ENCODE measurements at regions not wholly inside any gene's neighbourhood (a gene's known extent, or its start where the extent isn't known, plus 50 kb on each side); places are given as distances from the start of the nearest gene placed in this dataset.
A peak's percentile ranks its signal among the peaks of the same experiment; 100 is the strongest.

DNA sequence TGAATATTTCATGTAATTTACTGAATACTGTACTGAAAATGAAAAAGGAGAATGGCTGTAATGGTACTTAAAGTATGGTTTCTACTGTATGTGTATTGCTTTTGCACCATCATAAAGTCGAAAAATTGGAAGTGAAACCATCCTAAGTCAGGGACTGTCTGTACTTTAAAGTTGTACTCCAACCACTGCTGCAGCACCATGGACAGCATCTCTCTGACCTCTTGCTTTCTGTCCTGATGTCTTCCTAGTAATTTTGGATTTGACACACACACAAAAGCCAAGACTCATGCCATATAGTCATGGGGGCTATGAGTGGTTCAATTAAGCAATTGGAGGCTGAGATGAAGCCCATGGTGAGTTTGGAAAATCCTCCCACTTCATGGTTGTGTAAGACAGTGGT is 256.3 kb upstream of the PKDCC start:
- DNase-seq = no peak
- Mint-ChIP-seq H3K27me3 (peaks cover 37 to 54% of the 10 kb centered on the region in 2 donors), H3K4me1 (ENCODE audit: low read depth in 2 of 2) (no peaks in the 10 kb centered on the region), H3K9me3 (peaks cover 0 to 6% of the 10 kb centered on the region in 2 donors), H3K36me3 (ENCODE audit: insufficient read depth) (no peaks in the 10 kb centered on the region), H3K4me3 (no peak overlapping the region), H3K27ac (no peak overlapping the region)
- no peak for ATAC-seq (replicated peaks)

DNA sequence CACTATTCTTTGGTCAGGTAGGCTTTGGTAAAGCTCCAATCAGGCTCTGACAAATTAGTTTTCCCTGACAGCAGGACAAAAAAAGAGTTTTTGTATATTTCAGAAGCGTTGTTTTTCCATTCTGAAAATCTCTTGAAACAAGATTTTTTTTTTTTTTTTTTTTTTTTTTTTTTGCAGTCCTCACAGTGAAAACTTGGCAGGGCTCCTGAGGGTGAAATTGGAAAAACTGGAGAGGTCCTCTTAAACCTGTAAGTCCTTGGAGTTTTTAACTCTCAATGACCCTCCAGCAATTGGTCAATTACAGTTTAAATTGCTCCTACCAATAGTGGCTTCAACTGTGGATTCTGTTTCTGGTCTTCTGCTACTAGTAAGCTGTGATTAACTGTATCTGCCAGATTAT is 244.5 kb upstream of the PKDCC start:
- no peaks in the 10 kb centered on the region for H3K36me3 Mint-ChIP-seq (ENCODE audit: insufficient read depth)
- H3K4me3 Mint-ChIP-seq = no peak overlapping the region
- no peaks in the 10 kb centered on the region for H3K4me1 Mint-ChIP-seq (ENCODE audit: low read depth in 2 of 2)
- peaks cover 66 to 70% of the 10 kb centered on the region in 2 donors for H3K27me3 Mint-ChIP-seq
- no peak for ATAC-seq (replicated peaks)
- no peak overlapping the region for H3K27ac Mint-ChIP-seq
- H3K9me3 Mint-ChIP-seq = peaks cover 0 to 11% of the 10 kb centered on the region in 2 donors
- DNase-seq = no peak

DNA sequence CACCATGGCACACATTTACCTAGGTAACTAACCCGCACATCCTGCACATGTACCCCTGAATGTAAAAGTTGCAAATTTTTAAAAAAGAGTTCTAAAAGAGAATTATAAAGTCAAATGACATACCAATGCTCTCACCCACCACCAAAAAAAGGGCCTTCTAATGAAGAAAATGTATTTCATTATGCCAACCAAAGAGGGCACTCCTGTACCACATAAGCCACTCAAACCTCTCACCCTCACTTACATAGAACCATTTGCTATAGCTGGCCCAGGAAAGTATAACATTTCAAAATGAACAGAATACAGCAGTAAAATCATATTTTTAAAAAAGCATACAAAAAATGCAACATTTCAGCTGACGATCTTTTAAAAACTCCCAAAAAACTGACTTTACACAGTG is 241.5 kb upstream of the PKDCC start:
- H3K27me3 Mint-ChIP-seq = peaks cover 86 to 88% of the 10 kb centered on the region in 2 donors

DNA sequence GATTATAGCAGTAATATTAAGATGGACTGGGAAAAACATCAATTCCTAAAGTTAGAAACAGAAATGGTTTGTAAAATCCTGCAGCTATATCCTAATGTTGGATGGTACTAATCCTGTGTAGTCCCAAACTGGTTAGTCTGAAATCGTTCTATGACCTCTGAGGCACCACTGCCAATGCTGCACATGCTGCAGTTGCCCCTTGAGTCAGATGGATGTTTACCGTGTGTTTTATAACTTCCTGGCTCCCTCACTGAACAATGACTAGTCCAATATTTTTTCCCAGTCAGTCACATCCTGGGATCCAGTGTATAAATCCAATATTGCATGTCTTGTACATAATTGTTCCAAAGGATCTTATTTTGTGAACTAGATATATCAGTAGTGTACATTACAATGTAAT is 226.7 kb upstream of the PKDCC start:
- DNase-seq (no peak), ATAC-seq (replicated peaks) (no peak)
- no peaks in the 10 kb centered on the region for H3K36me3 Mint-ChIP-seq (ENCODE audit: insufficient read depth)
- no peaks in the 10 kb centered on the region for H3K4me1 Mint-ChIP-seq (ENCODE audit: low read depth in 2 of 2)
- H3K4me3 Mint-ChIP-seq = no peak overlapping the region
- H3K9me3 Mint-ChIP-seq = peaks cover 8 to 9% of the 10 kb centered on the region in 2 donors
- no peak overlapping the region for H3K27ac Mint-ChIP-seq
- H3K27me3 Mint-ChIP-seq = peaks cover 47% of the 10 kb centered on the region in 2 donors

More for the DNA sequence above, 241.5 kb upstream of the PKDCC start:
- H3K4me3 Mint-ChIP-seq = no peak overlapping the region
- H3K27ac Mint-ChIP-seq = no peak overlapping the region
- ATAC-seq (replicated peaks) (no peak), DNase-seq (no peak)
- no peaks in the 10 kb centered on the region for H3K4me1 Mint-ChIP-seq (ENCODE audit: low read depth in 2 of 2)
- peaks cover 0 to 6% of the 10 kb centered on the region in 2 donors for H3K9me3 Mint-ChIP-seq
- H3K36me3 Mint-ChIP-seq (ENCODE audit: insufficient read depth) = no peaks in the 10 kb centered on the region

DNA sequence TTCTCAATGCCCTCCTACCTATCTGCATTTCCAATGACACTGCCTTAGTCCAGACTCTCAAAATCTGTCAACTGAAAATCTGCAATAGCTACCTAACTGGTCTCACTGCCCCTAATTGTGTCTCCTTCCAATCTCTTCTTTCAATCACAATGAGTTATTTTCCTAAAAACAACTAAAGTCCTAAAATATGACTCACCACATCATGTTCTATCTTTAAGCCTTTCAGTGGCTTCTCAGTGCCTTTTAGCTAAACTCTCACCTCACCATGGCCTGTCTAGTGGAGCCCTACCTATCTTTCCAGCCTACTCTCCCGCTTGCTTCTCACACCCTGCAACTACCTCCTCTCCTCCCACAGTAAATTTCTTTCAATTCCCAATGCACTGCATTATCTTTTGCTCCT is 220.9 kb upstream of the PKDCC start:
- ATAC-seq (replicated peaks) = no peak
- no peak for DNase-seq
- peaks cover 34 to 36% of the 10 kb centered on the region in 2 donors for H3K27me3 Mint-ChIP-seq
- no peak overlapping the region for H3K4me3 Mint-ChIP-seq
- no peak overlapping the region for H3K27ac Mint-ChIP-seq
- no peaks in the 10 kb centered on the region for H3K4me1 Mint-ChIP-seq (ENCODE audit: low read depth in 2 of 2)
- no peaks in the 10 kb centered on the region for H3K36me3 Mint-ChIP-seq (ENCODE audit: insufficient read depth)
- H3K9me3 Mint-ChIP-seq = no peaks in the 10 kb centered on the region

DNA sequence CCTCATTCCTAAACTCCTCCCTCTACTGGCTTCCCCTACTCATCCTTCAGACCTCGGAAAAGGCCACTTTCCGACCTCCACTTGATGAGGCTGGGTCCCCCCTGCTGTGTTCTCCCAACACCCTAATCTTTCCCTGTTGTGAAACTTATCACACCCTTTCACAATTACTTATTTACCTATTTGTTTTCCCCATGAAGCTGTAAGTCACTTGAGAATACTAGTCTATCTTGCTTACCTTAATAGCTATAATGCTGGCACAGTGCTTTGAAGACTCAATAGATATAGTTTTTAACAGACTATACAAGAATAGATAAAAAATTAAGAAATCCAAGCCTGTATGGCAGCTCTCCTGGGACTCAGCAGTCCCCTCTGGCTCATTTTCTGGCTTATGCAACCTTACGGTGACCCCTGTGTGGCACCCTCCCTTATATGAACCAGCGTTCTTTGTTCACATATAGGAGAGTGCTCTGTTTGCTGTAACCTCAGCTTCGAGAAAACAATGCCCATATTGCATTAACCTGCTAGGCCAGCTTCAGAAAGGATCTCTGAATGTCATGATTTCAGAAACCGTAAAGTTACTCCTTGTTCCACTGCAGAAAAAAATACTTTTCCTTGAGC is 220.4 kb upstream of the PKDCC start:
- ATAC-seq (replicated peaks) (no peak), DNase-seq (no peak)
- Mint-ChIP-seq H3K4me3 (no peak overlapping the region), H3K4me1 (ENCODE audit: low read depth in 2 of 2) (no peaks in the 10 kb centered on the region), H3K27ac (no peak overlapping the region), H3K9me3 (no peaks in the 10 kb centered on the region), H3K27me3 (peaks cover 34 to 36% of the 10 kb centered on the region in 2 donors), H3K36me3 (ENCODE audit: insufficient read depth) (no peaks in the 10 kb centered on the region)

DNA sequence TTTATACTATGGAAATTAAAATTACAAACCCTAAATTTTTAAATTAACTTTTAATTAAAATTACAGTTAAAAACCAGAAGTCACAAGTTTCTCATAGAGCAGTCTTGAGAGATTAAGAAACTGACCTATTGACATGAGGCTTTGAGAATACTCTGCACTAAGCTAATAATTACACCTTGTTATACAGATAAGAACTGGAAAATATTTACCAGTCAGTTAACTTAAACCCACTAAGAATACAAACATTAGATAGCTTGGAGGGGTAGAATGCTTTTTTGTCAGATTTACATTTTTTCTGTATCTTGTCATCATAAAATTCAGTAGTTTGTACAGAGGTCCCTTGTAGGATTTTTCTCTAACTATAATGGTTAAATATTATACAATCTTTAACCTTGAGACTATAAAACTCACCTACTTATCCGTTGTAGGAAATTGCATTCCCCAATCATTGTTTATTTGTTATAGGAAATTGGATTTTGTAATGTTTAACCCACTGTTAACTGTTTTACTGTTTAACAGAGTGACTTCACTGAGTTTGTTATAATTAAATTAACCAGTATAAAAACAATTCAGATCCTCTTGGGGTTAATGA is 219.7 kb upstream of the PKDCC start:
- DNase-seq = no peak
- no peaks in the 10 kb centered on the region for H3K4me1 Mint-ChIP-seq (ENCODE audit: low read depth in 2 of 2)
- H3K9me3 Mint-ChIP-seq = no peaks in the 10 kb centered on the region
- no peak overlapping the region for H3K4me3 Mint-ChIP-seq
- H3K36me3 Mint-ChIP-seq (ENCODE audit: insufficient read depth) = no peaks in the 10 kb centered on the region
- no peak overlapping the region for H3K27ac Mint-ChIP-seq
- no peak for ATAC-seq (replicated peaks)
- H3K27me3 Mint-ChIP-seq = peaks cover 38% of the 10 kb centered on the region in 2 donors

DNA sequence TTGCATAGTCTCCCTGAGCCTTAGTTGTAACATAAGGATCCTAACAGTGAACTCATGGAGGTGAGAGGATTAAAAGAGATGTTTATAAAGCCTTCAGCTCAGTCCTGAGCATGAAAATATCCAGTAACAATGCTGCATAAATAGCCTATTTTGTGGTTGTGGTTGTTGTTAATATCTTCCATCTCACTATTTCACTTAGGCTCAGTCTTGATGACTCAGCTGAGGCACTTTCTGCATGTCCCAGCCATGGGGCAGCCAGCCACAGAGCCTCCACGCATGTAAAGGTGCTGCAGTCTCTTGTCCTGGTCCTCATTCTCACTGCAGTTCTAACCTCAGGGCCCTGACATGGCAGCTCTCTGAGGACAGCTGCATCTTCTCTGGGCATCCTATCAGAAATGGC is 218.8 kb upstream of the PKDCC start:
- ATAC-seq (replicated peaks) (no peak), DNase-seq (no peak)
- no peaks in the 10 kb centered on the region for H3K4me1 Mint-ChIP-seq (ENCODE audit: low read depth in 2 of 2)
- no peak overlapping the region for H3K4me3 Mint-ChIP-seq
- peaks cover 42 to 45% of the 10 kb centered on the region in 2 donors for H3K27me3 Mint-ChIP-seq
- H3K27ac Mint-ChIP-seq = no peak overlapping the region
- H3K36me3 Mint-ChIP-seq (ENCODE audit: insufficient read depth) = no peaks in the 10 kb centered on the region
- H3K9me3 Mint-ChIP-seq = no peaks in the 10 kb centered on the region

DNA sequence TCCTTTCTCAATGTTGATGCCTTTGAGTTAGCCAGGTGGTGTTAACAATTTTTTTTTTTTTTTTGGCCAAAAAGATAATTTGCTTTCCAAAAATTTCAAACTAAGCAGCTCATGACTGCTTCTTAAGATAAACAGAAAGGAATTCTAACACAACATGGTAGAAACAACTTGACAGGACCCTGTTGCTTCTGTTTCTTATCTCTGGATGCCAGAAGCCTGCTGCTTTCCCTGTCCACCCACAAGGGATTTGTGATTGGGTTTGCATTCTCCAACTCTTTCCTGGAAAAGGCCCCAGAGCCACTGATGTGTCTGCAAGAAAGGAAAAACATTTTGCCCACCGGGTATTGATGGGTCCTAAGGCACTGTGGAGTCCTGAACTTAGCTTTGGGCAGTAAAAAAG is 217.2 kb upstream of the PKDCC start:
- Mint-ChIP-seq H3K4me3 (no peak overlapping the region), H3K27ac (no peak overlapping the region), H3K27me3 (peaks cover 57 to 60% of the 10 kb centered on the region in 2 donors), H3K36me3 (ENCODE audit: insufficient read depth) (no peaks in the 10 kb centered on the region), H3K9me3 (no peaks in the 10 kb centered on the region), H3K4me1 (ENCODE audit: low read depth in 2 of 2) (no peaks in the 10 kb centered on the region)
- DNase-seq (no peak), ATAC-seq (replicated peaks) (no peak)

DNA sequence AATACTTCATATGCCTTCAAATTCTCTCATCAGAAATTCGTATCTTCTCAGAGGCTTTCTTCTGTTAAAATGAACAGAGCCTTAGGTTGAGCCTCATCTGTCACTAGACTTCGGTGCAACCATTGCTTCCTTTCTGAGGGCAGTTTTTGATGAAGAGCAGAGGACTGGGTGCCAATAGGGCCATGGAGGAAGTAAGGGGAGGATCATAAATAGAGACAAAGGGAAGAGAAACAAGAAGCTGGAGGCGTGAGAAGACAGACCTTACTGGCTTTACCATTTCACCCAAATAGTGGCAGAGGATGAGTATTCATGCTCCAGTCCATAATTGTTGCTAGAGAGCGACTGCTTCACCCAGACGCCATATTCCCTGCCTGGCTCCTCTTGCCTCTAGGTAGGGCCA is 215.6 kb upstream of the PKDCC start:
- no peak for DNase-seq
- ATAC-seq (replicated peaks) = no peak
- Mint-ChIP-seq H3K27me3 (peaks cover 65% of the 10 kb centered on the region in 2 donors), H3K27ac (no peak overlapping the region), H3K4me1 (ENCODE audit: low read depth in 2 of 2) (no peaks in the 10 kb centered on the region), H3K36me3 (ENCODE audit: insufficient read depth) (no peaks in the 10 kb centered on the region), H3K9me3 (no peaks in the 10 kb centered on the region), H3K4me3 (no peak overlapping the region)

DNA sequence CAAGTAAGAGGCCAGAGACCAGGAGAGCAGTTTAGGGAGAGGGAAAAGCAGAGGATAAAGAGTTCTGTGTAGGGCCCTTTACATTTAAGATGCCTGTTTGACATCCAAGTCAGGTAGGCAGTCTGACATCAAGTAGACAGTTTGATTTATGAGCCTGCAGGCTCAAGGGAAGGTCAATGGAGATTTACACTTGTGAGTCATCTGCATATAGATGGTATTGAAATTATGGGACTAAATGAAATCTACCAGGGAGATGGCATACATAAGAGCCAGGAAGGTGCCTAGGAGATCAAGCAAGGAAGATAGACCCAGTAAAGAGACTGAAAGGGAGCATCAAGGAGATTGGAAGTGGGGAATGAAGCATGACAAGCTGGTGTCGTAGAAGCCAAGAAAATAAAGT is 212.4 kb upstream of the PKDCC start:
- Mint-ChIP-seq H3K4me3 (no peak overlapping the region), H3K9me3 (no peaks in the 10 kb centered on the region), H3K4me1 (ENCODE audit: low read depth in 2 of 2) (no peaks in the 10 kb centered on the region), H3K27ac (no peak overlapping the region), H3K27me3 (peaks cover 68 to 71% of the 10 kb centered on the region in 2 donors), H3K36me3 (ENCODE audit: insufficient read depth) (no peaks in the 10 kb centered on the region)
- ATAC-seq (replicated peaks) = no peak
- DNase-seq = no peak

DNA sequence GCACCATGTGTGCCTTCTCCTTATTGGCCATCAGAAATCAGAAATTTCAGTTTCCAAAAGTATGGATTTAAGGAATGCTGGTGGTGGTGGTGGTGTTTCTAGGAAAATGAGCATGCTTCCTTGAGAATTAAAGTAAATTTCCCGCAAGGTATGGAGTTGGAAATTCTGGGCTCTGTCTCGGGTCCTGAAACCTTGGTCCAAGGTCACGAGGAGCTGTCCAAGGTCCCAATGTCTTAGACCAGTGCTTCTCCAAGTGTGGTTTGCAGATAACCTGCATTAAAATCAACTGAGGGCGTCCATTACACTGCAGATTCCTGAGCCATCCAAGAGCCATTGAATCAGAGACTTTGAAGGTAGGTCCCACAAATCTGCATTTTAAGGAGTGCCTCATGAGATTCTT is 210.9 kb upstream of the PKDCC start:
- Mint-ChIP-seq H3K27ac (no peak overlapping the region), H3K4me3 (no peak overlapping the region), H3K9me3 (no peaks in the 10 kb centered on the region), H3K4me1 (ENCODE audit: low read depth in 2 of 2) (peaks cover 8 to 9% of the 10 kb centered on the region in 2 donors), H3K36me3 (ENCODE audit: insufficient read depth) (peaks cover 10% of the 10 kb centered on the region), H3K27me3 (peaks cover 62 to 65% of the 10 kb centered on the region in 2 donors)
- peak; percentile 27 to 35 (median 33) for DNase-seq
- ATAC-seq (replicated peaks) = no peak

DNA sequence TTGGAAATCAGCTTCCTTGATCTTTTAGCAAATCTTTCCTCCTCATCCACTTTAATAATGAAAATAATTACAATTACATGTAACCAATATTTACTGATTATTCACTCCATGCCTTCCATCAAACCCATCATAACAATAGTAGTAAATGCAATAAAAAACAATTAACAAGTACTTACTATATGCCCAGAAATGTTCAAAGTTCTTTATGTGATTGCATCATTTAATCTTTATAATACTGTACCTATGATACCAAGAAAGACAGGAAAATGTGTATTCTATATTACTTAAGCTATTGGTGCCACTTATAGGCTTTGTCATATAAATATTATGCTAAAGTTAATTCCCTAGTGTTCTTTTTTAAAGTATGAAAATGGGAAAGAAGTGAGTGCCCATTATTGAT is 210.2 kb upstream of the PKDCC start:
- H3K4me1 Mint-ChIP-seq (ENCODE audit: low read depth in 2 of 2) = peaks cover 8 to 9% of the 10 kb centered on the region in 2 donors
- peaks cover 10% of the 10 kb centered on the region for H3K36me3 Mint-ChIP-seq (ENCODE audit: insufficient read depth)
- ATAC-seq (replicated peaks) (no peak), DNase-seq (no peak)
- no peak overlapping the region for H3K4me3 Mint-ChIP-seq
- peaks cover 55 to 58% of the 10 kb centered on the region in 2 donors for H3K27me3 Mint-ChIP-seq
- H3K9me3 Mint-ChIP-seq = no peaks in the 10 kb centered on the region
- no peak overlapping the region for H3K27ac Mint-ChIP-seq

DNA sequence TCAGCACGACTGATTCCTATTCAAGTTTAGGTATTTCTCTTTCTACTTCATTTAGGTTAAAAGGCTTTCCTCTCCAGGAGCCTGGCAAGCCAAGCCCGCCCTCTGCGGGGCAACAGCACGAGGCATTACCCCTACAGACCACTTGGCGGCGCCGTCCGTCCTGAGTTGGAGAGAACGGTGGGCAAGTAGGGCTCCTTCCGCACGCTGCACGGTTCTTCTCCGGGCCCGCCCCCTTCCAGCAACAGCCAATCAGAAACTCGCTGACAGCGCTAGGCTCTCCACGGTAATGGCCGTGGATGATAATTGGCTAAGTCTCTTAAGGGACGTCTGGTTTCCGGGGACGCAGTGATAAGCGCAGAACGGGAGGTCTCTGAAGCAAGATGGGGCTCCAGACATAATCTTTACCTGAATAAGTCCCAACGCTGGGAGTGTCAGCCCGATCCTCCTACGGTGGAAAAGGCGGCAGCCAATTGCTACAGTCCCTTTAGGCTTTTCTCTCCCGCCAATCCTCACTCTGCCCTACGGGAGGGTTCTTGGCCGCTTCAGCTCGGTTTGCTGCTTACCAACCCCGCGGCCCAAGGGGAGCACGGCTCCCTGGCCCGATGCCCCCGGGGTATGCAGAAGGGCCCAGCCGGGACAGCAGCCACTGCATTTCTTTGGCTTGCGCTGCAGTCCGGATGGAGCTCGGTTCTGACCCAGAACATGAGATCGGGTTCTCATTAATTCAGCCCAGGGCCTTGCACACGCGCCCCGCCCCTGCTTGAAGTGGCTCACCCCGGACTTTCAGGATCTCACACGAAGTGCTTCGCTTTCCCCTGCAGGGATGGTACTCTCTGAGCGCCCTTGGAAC is 206.9 kb upstream of the PKDCC start:
- Mint-ChIP-seq H3K27ac (peak overlapping the region; percentile 95 to 96), H3K4me1 (ENCODE audit: low read depth in 2 of 2) (peaks cover 8 to 9% of the 10 kb centered on the region in 2 donors)

More for the DNA sequence above, 206.9 kb upstream of the PKDCC start:
- Mint-ChIP-seq H3K4me3 (peak overlapping the region; percentile 95 to 97), H3K9me3 (no peaks in the 10 kb centered on the region), H3K27me3 (peaks cover 44 to 45% of the 10 kb centered on the region in 2 donors), H3K36me3 (ENCODE audit: insufficient read depth) (peaks cover 10% of the 10 kb centered on the region)
- ATAC-seq (replicated peaks) = peak; percentile 99
- DNase-seq = peak; percentile 98 to 99 (median 98)

All from effector memory CD8-positive, alpha-beta T cell (primary cell).